ENCODE measurements at regions not wholly inside any gene's neighbourhood (a gene's known extent, or its start where the extent isn't known, plus 50 kb on each side); places are given as distances from the start of the nearest gene placed in this dataset.
"Not testable (repeated sequence)": the region's sequence is repeated elsewhere in the genome, so short reads cannot be mapped to it uniquely, and the experiment has no call there.

- DNase-seq: no peak
Observed at GRCh38 chr18:30004965-30005364, 1037.6 kb downstream of the DSC3 start.

GRCh38 chr18:29982218-29982617, 1060.3 kb downstream of the DSC3 start:
- DNase-seq: no peak

- no peak for DNase-seq
Observed at GRCh38 chr18:29979881-29980280, 1062.7 kb downstream of the DSC3 start.

- no peak for DNase-seq
Observed at GRCh38 chr18:29969876-29970275, 1072.7 kb downstream of the DSC3 start.

DNA sequence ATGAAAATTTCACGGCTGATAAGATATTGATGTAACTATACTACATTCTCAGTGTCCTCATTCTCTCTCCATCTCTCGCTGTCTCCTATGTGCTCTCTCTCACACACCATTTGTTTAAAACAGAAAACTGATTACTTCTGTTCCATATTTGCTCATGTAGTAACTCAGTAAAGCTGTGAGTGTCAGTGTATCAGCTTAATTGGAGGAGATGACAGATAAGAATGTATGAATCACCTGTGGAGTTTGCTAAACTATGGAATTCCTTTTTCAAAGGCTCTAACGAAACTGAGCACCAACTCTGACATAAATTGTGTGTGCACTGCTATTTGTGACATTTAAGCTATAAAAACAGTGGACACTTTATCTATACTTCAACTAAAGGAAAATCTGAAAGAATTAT, 1080.0 kb downstream of the DSC3 start:
- DNase-seq: no peak

DNA sequence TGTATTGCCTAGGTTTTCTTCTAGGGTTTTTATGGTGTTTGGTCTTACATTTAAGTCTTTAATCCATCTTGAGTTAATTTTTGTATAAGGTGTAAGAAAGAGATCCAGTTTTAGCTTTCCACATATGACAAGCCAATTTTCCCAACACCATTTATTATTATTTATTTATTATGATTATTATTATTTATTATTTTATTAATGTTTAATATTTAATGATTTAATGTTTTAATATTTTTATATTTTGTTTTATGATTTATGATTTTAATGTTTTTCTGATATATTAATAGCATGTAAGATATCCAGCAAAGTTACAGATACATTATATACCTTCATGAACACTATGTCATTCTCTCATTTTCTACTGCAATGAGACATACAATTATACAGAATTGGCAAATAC, 1082.0 kb downstream of the DSC3 start:
- no peak for DNase-seq

DNA sequence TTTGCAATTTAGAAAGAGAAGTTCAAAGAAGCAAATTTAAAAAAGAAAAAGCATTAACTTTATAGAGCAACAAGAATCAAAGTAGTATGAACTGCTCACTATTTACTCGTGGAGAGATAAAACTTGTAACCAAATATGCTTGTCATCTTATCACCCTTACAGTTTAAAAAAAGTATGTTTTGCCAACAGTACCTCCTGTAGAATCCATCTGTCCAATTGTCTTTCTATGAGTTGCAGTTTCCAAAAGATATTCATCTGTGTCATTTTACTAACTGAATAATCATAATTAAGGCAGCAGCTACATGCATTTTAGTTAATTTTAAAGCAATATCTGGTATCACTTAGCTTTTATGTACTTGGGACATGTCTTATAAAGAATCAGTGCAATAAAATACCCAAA, 1112.3 kb downstream of the DSC3 start:
- no peak for DNase-seq

DNA sequence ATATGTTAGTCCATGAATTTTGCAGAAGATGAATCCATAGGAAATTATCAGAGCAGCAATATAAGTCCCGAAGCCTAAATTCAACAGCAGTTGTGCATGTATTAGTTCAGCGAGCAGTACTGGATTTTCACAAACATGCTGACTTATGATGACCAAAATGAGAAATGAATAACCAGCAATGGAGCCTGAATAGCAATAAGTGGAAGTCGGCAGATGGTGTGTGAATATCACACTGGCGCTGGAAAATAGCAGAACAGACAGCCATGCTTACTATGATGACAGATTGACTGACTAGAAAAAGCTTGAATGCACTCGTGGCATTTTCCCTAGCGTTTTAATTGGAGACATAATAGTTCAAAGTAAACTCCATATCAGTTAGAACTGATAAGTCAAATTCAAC, 1114.5 kb downstream of the DSC3 start:
- DNase-seq: no peak

DNA sequence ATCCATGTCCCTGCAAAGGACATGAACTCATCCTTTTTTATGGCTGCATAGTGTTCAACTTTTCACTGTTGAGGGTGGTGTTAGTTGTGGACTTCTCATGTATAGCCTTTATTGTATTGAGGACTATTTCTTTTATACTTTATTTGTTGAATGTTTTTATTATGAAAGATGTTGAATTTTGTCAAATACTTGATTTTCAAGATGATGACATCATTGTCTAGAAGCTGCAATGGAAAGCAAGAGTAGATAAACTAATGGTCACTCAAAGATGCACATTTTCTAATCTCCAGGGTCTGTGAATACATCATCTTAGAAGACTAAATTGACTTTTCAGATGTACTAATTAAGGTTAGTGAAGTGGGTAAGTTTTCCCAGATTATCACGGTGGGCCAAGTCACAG, 1117.0 kb downstream of the DSC3 start:
- DNase-seq: no peak

- DNase-seq: no peak
Observed at GRCh38 chr18:29912351-29912750, 1130.2 kb downstream of the DSC3 start.

DNA sequence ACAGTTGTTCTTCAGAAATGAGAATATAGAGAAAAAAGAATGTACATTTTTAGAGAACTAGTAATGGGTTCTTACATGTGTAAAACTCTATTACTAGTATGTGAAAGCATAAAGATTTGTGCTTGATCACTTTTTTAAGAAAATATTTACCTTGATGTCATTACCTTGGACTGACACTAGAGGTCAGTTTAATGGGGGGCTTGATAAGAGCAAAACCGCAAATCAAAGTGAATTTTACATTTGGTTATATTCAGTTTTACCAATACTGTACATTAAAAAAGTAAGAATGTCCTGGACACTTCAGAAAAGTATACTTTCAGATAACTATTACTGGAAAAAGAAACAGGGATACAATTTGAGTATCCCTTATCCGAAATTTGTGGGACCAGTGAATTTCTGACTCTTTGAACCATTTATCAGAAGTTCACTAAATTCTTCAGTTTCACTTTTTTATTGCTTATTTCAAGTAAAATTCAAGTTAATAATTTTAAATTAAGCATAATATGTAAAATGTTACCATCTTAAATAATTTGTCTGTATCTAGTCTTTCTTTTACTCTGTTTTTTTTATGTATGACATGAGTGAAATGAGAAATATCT, 1149.5 kb downstream of the DSC3 start:
- DNase-seq: no peak

DNA sequence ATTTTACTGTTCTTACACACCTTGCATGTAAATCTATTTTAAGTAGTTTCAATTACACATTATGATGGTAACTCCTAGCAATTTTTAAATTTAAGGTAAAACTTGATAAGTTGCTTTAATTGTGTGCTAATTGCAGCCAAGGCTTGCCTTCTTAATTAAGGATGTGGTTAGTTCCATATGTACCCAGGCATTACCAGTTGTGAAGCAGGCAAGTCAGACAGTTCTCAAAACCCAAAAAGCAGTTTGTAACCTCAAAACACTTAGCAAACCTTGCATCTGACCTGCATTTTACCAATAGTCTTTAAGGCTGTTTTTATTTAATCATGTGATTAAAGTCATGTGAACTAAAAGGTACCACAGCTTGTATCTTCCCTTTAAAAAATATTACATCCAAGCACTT, 1159.4 kb downstream of the DSC3 start:
- no peak for DNase-seq

GRCh38 chr18:29882620-29883019, 1159.9 kb downstream of the DSC3 start:
- no peak for DNase-seq

GRCh38 chr18:29879763-29880162, 1162.8 kb downstream of the DSC3 start:
- DNase-seq: no peak

DNA sequence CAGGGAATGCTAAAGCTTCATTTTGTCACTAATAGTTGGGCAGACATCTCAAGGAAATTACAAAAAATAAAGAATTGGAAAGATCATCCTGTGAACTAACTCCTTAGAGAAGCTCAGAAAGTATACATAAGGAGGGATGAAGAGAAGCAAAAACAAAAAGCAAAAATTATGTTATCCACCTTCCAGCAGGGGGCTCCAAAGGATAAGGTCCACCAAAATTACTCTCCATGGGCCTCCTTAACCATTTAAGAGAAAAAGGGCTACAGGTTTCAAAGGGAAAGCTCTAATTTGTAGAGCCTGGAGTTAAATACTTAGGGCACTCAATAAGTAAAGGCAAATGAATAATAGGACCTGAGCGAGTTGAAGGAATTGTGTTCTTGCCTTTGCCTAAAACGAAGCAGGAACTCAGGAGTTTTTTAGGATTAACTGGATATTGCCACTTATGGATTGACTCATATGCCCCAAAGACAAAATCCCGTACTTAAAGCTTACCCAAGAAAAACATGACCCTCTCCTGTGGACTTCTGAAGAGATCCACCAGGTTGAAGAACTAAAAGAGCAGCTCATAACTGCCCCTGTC, 1167.9 kb downstream of the DSC3 start:
- no peak for DNase-seq

DNA sequence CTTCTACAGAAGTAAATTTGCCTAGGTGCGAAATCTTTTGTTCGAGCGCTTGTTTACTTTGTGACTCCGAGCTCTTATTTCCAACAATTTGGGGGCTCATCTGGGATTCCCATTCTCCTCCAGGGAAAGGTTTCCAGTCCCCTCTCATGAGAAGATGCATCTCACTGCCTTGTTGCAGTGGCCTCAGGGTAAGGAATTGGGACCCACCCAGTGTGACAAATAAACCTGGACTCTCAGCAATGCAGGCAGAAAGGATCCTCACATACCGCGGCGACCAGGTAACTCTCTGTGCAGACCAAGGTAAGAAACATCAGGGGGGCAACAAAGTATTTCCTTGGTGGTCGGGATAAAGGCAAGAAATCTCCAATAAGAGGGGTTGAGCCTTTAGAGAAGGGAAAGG, 1169.3 kb downstream of the DSC3 start:
- DNase-seq: no peak

DNA sequence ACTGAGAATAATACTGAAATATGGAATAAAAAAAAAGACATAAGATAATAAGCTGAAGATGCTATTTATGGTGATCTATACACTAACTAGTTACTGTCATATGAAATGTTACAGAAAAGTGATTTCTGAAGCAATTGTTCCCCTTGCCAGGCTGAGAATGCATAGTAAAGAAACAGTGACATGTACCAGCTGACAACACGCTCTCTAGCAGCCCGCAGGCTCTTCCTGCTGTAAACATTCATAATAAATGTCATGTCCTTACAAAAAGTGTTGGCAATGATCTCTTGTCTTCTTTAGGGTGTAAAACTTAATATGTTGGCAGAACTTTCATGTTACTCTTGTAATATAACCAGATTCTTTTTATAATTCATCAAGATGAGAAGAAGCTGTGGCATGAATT, 1171.3 kb downstream of the DSC3 start:
- no peak for DNase-seq

DNA sequence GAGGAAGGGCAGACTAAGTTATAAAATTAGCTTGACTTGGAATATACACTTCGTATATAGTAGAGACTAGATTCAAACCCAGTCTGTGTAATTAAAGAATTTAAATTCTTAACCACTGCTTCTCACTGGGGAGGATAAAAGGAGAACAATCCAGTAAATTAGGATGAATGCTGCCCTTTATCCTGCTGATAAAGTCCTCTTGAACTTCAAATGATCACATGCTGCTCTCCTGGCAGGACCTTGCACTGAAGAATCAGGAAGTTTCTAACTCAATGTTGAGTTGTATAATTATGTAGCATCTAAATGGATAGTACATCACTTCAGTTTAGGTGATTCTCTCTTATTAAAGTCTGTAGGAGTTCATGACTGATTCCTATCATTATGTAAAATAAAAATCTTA, 1179.7 kb downstream of the DSC3 start:
- DNase-seq: no peak

DNA sequence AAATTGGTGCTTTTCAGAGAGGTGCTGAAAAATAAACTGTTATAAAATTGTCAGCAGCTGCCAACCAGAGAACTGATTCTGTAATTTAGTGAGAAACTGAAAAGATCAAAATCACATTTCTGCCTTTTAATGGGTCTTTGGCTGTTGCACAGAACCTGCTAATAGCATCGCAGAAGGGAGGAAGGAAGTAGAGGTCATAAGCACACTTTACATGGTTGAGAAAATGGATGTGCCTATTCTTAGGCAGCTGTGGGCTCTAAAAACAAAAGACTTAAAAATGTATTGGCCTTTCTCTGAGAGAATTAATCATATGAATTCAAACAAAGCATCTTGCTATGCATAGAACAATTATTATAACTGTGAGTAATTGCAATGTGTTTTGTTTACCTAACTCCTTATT, 1186.9 kb downstream of the DSC3 start:
- no peak for DNase-seq

DNA sequence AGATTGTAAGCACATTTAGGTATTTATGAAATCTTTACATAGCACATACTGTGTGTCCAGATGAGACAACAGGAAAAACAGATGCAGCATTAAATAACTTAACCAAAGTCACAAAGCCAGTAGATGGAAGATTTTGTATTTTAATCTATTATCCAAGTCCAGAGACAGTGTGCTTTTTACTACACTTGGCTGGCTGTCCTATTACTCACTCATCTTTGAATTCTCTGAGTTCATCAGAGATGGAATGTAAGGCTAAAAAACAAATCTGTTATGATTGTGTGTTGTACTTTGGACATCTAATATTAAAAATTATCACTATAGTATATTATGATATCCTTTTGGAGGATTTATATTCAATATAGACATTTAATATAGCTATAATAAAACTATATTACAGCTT, 1189.4 kb downstream of the DSC3 start:
- DNase-seq: no peak

- no peak for DNase-seq
Observed at GRCh38 chr18:29849144-29849543, 1193.4 kb downstream of the DSC3 start.

GRCh38 chr18:29841631-29842030, 1200.9 kb downstream of the DSC3 start:
- no peak for DNase-seq

GRCh38 chr18:29840089-29840488, 1202.5 kb downstream of the DSC3 start:
- DNase-seq: no peak

GRCh38 chr18:29838961-29839360, 1203.6 kb downstream of the DSC3 start:
- DNase-seq: not testable (repeated sequence)

- no peak for DNase-seq
Observed at GRCh38 chr18:29838556-29838955, 1204.0 kb downstream of the DSC3 start.

All from activated gamma-delta T cell treated with Interleukin-2 at 50 U/mL for 16 hours (primary cell).